Endodermal cell (in vitro differentiated cells): ENCODE measurements at regions not wholly inside any gene's neighbourhood (a gene's known extent, or its start where the extent isn't known, plus 50 kb on each side); places are given as distances from the start of the nearest gene placed in this dataset.
A peak's percentile ranks its signal among the peaks of the same experiment; 100 is the strongest.

Experiments
- DNase-seq: peaks from one replicate; pipeline ENCODE4 v3.0.0-alpha.2; 2017
- H3K27ac ChIP-seq: 2 replicates; pipeline ENCODE4 v1.5.1; 2013; ENCODE audit warnings: mild to moderate bottlenecking, low read depth, low read length, moderate library complexity
- H3K27me3 ChIP-seq: 2 replicates; pipeline ENCODE4 v1.6.1; 2013; ENCODE audit warnings: mild to moderate bottlenecking, low read length, moderate library complexity; ENCODE audit not compliant: insufficient read depth, control insufficient read depth, poor library complexity, severe bottlenecking
- H3K36me3 ChIP-seq: 2 replicates; pipeline ENCODE4 v1.7.0; 2013; ENCODE audit warnings: mild to moderate bottlenecking, low read length, moderate library complexity; ENCODE audit not compliant: control insufficient read depth, insufficient read depth
- H3K4me1 ChIP-seq: one replicate; pipeline ENCODE4 v1.7.0; 2013; ENCODE audit warnings: low read length; ENCODE audit not compliant: control insufficient read depth, insufficient read depth
- H3K4me3 ChIP-seq: 2 replicates; pipeline ENCODE4 v1.5.1; 2013; ENCODE audit warnings: mild to moderate bottlenecking, low read length, moderate library complexity
- H3K9ac ChIP-seq: 2 replicates; pipeline ENCODE4 v1.6.1; 2013; ENCODE audit warnings: mild to moderate bottlenecking, low read length, moderate library complexity; ENCODE audit not compliant: poor library complexity, severe bottlenecking; ENCODE audit errors: extremely low read depth
- H3K9me3 ChIP-seq: 2 replicates; pipeline ENCODE4 v1.6.1; 2013; ENCODE audit warnings: mild to moderate bottlenecking, low read length, moderate library complexity; ENCODE audit not compliant: control insufficient read depth
- H3K27ac Mint-ChIP-seq: 2 replicates; pipeline ENCODE4 v1.8.0; 2020; ENCODE audit warnings: mixed read lengths
- H3K27me3 Mint-ChIP-seq: 2 replicates; pipeline ENCODE4 v1.8.0; 2021; ENCODE audit warnings: mild to moderate bottlenecking, mixed read lengths; ENCODE audit not compliant: insufficient read depth
- H3K36me3 Mint-ChIP-seq: 2 replicates; pipeline ENCODE4 v1.8.0; 2020; ENCODE audit warnings: low read depth, mixed read lengths
- H3K4me1 Mint-ChIP-seq: 2 replicates; pipeline ENCODE4 v1.8.0; 2020; ENCODE audit warnings: mixed read lengths
- H3K4me3 Mint-ChIP-seq: 2 replicates; pipeline ENCODE4 v1.8.0; 2020; ENCODE audit warnings: mild to moderate bottlenecking, moderate library complexity, mixed read lengths
- H3K9me3 Mint-ChIP-seq: 2 replicates; pipeline ENCODE4 v1.8.0; 2020; ENCODE audit warnings: mild to moderate bottlenecking, mixed read lengths
- WGBS, 2 experiments: methylation state at CpG; one replicate each; pipeline versions ENCODE4 v1.1.5 to v1.1.7; 2013; ENCODE audit warnings: missing lambda C conversion rate in 2 of 2, mixed read lengths in 1 of 2; ENCODE audit not compliant: insufficient coverage in 1 of 2, insufficient read length in 1 of 2; 5-methylcytosine and 5-hydroxymethylcytosine counted together
- TF ChIP-seq, protein P1 (sequence below): fragments of 200-600 bp; sonication (generic); conservative IDR thresholded peaks from 2 replicates; pipeline ENCODE4 v1.5.0; 2021; ENCODE audit warnings: antibody characterized with exemption, mild to moderate bottlenecking

DNA sequence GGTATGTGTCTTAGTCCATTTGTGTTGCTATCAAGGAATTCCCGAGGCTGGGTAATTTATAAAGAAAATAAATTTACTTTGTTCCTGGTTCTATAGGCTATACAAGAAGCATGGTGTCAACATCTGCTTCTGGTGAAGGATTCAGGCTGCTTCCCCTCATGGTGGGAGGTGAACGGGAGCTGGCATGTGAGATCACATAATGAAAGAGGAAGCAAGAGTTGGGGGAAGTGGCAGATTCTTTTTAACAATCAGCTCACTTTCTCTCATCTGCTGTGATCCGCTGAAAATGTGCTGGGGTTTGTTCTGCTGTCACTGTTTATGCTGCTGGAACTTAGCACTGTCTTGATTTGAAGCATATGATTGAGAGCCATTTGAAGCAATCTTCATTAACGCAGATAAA, 730.0 kb upstream of the SORCS1 start:
- H3K9me3 Mint-ChIP-seq = no peaks in the 10 kb centered on the region
- peak overlapping the region; percentile 29 for H3K27ac Mint-ChIP-seq
- DNase-seq = no peak
- H3K36me3 ChIP-seq = no peaks in the 10 kb centered on the region
- no peaks in the 10 kb centered on the region for H3K36me3 Mint-ChIP-seq
- peaks cover 5% of the 10 kb centered on the region for H3K4me1 ChIP-seq
- 84% methylated on average over 3 of the region's 4 CpGs; no CpG with 5 or more reads in 1 of the 2 experiments for WGBS, 2 experiments
- H3K27ac ChIP-seq = no peak overlapping the region
- H3K27me3 ChIP-seq = no peaks in the 10 kb centered on the region
- H3K27me3 Mint-ChIP-seq = no peaks in the 10 kb centered on the region
- no peak overlapping the region for H3K4me3 Mint-ChIP-seq
- H3K9ac ChIP-seq = no peak overlapping the region
- peaks cover 11% of the 10 kb centered on the region for H3K4me1 Mint-ChIP-seq
- H3K9me3 ChIP-seq = no peaks in the 10 kb centered on the region
- TF ChIP-seq, protein P1, sequence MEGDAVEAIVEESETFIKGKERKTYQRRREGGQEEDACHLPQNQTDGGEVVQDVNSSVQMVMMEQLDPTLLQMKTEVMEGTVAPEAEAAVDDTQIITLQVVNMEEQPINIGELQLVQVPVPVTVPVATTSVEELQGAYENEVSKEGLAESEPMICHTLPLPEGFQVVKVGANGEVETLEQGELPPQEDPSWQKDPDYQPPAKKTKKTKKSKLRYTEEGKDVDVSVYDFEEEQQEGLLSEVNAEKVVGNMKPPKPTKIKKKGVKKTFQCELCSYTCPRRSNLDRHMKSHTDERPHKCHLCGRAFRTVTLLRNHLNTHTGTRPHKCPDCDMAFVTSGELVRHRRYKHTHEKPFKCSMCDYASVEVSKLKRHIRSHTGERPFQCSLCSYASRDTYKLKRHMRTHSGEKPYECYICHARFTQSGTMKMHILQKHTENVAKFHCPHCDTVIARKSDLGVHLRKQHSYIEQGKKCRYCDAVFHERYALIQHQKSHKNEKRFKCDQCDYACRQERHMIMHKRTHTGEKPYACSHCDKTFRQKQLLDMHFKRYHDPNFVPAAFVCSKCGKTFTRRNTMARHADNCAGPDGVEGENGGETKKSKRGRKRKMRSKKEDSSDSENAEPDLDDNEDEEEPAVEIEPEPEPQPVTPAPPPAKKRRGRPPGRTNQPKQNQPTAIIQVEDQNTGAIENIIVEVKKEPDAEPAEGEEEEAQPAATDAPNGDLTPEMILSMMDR = no peak
- H3K4me3 ChIP-seq = no peak overlapping the region

DNA sequence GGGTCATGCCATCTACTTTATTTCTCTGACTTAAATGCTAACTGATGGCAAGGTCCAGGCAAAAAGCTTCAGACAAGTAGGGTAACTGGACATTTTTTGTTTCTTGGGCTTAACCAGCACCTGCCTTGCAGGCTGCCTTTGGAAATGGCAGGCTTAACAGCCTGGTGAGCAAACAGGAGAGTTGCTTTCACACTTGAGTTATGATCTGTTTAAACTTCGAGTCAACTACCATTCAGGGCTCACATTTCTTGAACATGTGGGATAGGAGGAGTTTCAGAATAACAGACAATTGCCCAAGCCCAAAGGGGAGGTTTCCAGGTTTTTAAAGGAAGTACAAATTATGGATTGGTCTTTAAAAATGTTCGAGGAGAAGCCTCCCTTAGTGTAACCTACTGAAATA, 724.6 kb upstream of the SORCS1 start:
- Histone ChIP-seq H3K27ac (no peak overlapping the region), H3K27me3 (no peaks in the 10 kb centered on the region), H3K36me3 (no peaks in the 10 kb centered on the region), H3K4me1 (no peaks in the 10 kb centered on the region), H3K4me3 (no peak overlapping the region), H3K9me3 (no peaks in the 10 kb centered on the region), H3K9ac (no peak overlapping the region)
- Mint-ChIP-seq H3K4me1 (no peaks in the 10 kb centered on the region), H3K27me3 (peaks cover 2% of the 10 kb centered on the region), H3K4me3 (no peak overlapping the region), H3K9me3 (peaks cover 6% of the 10 kb centered on the region), H3K36me3 (no peaks in the 10 kb centered on the region), H3K27ac (no peak overlapping the region)
- WGBS, 2 experiments = 84% methylated on average over 1 of the region's 2 CpGs; no CpG with 5 or more reads in 1 of the 2 experiments
- no peak for DNase-seq
- TF ChIP-seq, protein P1 = no peak

DNA sequence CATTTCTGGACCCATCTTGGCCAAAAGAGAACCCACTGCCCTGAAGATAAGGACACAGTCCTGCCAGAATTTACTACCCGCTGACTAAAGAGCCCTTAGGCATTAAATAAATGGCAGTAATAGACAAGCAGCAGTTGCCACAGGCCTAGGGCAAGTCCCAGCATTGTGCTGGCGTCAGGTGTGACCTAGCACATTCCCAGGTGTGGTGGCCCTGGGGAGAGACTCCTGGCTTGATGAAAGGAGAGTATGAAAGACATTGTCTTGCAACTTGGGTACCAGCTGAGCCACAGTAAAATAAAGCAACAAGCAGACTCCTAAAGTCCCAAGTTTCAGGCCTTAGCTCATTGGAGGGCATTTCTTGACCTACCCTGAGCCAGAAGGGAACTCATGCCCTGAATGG, 715.7 kb upstream of the SORCS1 start:
- no peak overlapping the region for H3K27ac Mint-ChIP-seq
- H3K27me3 Mint-ChIP-seq = peaks cover 3% of the 10 kb centered on the region
- H3K36me3 Mint-ChIP-seq = no peaks in the 10 kb centered on the region
- no peaks in the 10 kb centered on the region for H3K4me1 Mint-ChIP-seq
- H3K4me3 Mint-ChIP-seq = no peak overlapping the region
- DNase-seq = peak; percentile 70
- Histone ChIP-seq H3K27me3 (no peaks in the 10 kb centered on the region), H3K36me3 (no peaks in the 10 kb centered on the region), H3K9me3 (no peaks in the 10 kb centered on the region), H3K9ac (no peak overlapping the region), H3K4me3 (no peak overlapping the region), H3K4me1 (no peaks in the 10 kb centered on the region), H3K27ac (no peak overlapping the region)
- TF ChIP-seq, protein P1 = no peak
- peaks cover 16% of the 10 kb centered on the region for H3K9me3 Mint-ChIP-seq
- WGBS, 2 experiments = 77 to 85% methylated on average over 2 of the region's 2 CpGs
